ENCODE measurements at regions not wholly inside any gene's neighbourhood (a gene's known extent, or its start where the extent isn't known, plus 50 kb on each side); places are given as distances from the start of the nearest gene placed in this dataset.
"Not testable (repeated sequence)": the region's sequence is repeated elsewhere in the genome, so short reads cannot be mapped to it uniquely, and the experiment has no call there.

GRCh38 chr7:93723424-93724124 is 149.1 kb upstream of the CALCR start:
- FAIRE-seq: no peak

GRCh38 chr7:93720106-93720505 is 145.6 kb upstream of the CALCR start:
- TF ChIP-seq POLR2AphosphoS5 (IDR thresholded peaks at IDR 0.05; ENCODE audit: low read depth, low read length): no peak
- TF ChIP-seq PAX5 (IDR thresholded peaks at IDR 0.05; ENCODE audit: insufficient read depth, low read length, severe bottlenecking): no peak
- no peak for TF ChIP-seq SPI1 (IDR thresholded peaks at IDR 0.05; ENCODE audit: low read depth, low read length)
- DNase-seq (ENCODE audit: insufficient read length, low spot score) (no peak), FAIRE-seq (no peak)

More at GRCh38 chr7:93723424-93724124, 149.1 kb upstream of the CALCR start:
- TF ChIP-seq POU2F2 (IDR thresholded peaks at IDR 0.05; ENCODE audit: low read depth, low read length) (no peak), POLR2A (IDR thresholded peaks at IDR 0.05; ENCODE audit: low read depth, low read length) (no peak), SPI1 (IDR thresholded peaks at IDR 0.05; ENCODE audit: low read depth, low read length) (no peak), POLR2AphosphoS5 (IDR thresholded peaks at IDR 0.05; ENCODE audit: low read depth, low read length) (no peak), TAF1 (IDR thresholded peaks at IDR 0.05; ENCODE audit: low read depth, low read length) (no peak), PAX5 (IDR thresholded peaks at IDR 0.05; ENCODE audit: insufficient read depth, low read length, severe bottlenecking) (no peak)
- DNase-seq (ENCODE audit: insufficient read length, low spot score): no peak

GRCh38 chr7:93719546-93719945 is 145.0 kb upstream of the CALCR start:
- DNase-seq (ENCODE audit: insufficient read length, low spot score) (no peak), FAIRE-seq (no peak)
- TF ChIP-seq SPI1 (IDR thresholded peaks at IDR 0.05; ENCODE audit: low read depth, low read length): no peak
- TF ChIP-seq POLR2A (IDR thresholded peaks at IDR 0.05; ENCODE audit: low read depth, low read length): no peak
- TF ChIP-seq TAF1 (IDR thresholded peaks at IDR 0.05; ENCODE audit: low read depth, low read length): no peak
- no peak for TF ChIP-seq POU2F2 (IDR thresholded peaks at IDR 0.05; ENCODE audit: low read depth, low read length)
- TF ChIP-seq POLR2AphosphoS5 (IDR thresholded peaks at IDR 0.05; ENCODE audit: low read depth, low read length): no peak
- TF ChIP-seq PAX5 (IDR thresholded peaks at IDR 0.05; ENCODE audit: insufficient read depth, low read length, severe bottlenecking): no peak

GRCh38 chr7:93717217-93717900 is 142.8 kb upstream of the CALCR start:
- DNase-seq (ENCODE audit: insufficient read length, low spot score) (no peak), FAIRE-seq (no peak)
- TF ChIP-seq POU2F2 (IDR thresholded peaks at IDR 0.05; ENCODE audit: low read depth, low read length): no peak
- TF ChIP-seq PAX5 (IDR thresholded peaks at IDR 0.05; ENCODE audit: insufficient read depth, low read length, severe bottlenecking): no peak
- no peak for TF ChIP-seq POLR2AphosphoS5 (IDR thresholded peaks at IDR 0.05; ENCODE audit: low read depth, low read length)
- no peak for TF ChIP-seq SPI1 (IDR thresholded peaks at IDR 0.05; ENCODE audit: low read depth, low read length)
- no peak for TF ChIP-seq TAF1 (IDR thresholded peaks at IDR 0.05; ENCODE audit: low read depth, low read length)
- no peak for TF ChIP-seq POLR2A (IDR thresholded peaks at IDR 0.05; ENCODE audit: low read depth, low read length)

GRCh38 chr7:93715234-93715633 is 140.7 kb upstream of the CALCR start:
- TF ChIP-seq POU2F2 (IDR thresholded peaks at IDR 0.05; ENCODE audit: low read depth, low read length): no peak
- TF ChIP-seq PAX5 (IDR thresholded peaks at IDR 0.05; ENCODE audit: insufficient read depth, low read length, severe bottlenecking): no peak
- TF ChIP-seq SPI1 (IDR thresholded peaks at IDR 0.05; ENCODE audit: low read depth, low read length): no peak
- no peak for TF ChIP-seq TAF1 (IDR thresholded peaks at IDR 0.05; ENCODE audit: low read depth, low read length)
- TF ChIP-seq POLR2AphosphoS5 (IDR thresholded peaks at IDR 0.05; ENCODE audit: low read depth, low read length): no peak
- TF ChIP-seq POLR2A (IDR thresholded peaks at IDR 0.05; ENCODE audit: low read depth, low read length): no peak
- no peak for DNase-seq (ENCODE audit: insufficient read length, low spot score)
- no peak for FAIRE-seq

GRCh38 chr7:93711926-93712325 is 137.4 kb upstream of the CALCR start:
- no peak for DNase-seq (ENCODE audit: insufficient read length, low spot score)
- FAIRE-seq: no peak
- no peak for TF ChIP-seq TAF1 (IDR thresholded peaks at IDR 0.05; ENCODE audit: low read depth, low read length)
- TF ChIP-seq POLR2A (IDR thresholded peaks at IDR 0.05; ENCODE audit: low read depth, low read length): no peak
- no peak for TF ChIP-seq PAX5 (IDR thresholded peaks at IDR 0.05; ENCODE audit: insufficient read depth, low read length, severe bottlenecking)
- TF ChIP-seq SPI1 (IDR thresholded peaks at IDR 0.05; ENCODE audit: low read depth, low read length): no peak
- no peak for TF ChIP-seq POLR2AphosphoS5 (IDR thresholded peaks at IDR 0.05; ENCODE audit: low read depth, low read length)
- no peak for TF ChIP-seq POU2F2 (IDR thresholded peaks at IDR 0.05; ENCODE audit: low read depth, low read length)

GRCh38 chr7:93708255-93708654 is 133.7 kb upstream of the CALCR start:
- not testable (repeated sequence) for DNase-seq (ENCODE audit: insufficient read length, low spot score); FAIRE-seq

GRCh38 chr7:93707249-93707648 is 132.7 kb upstream of the CALCR start:
- FAIRE-seq (no peak), DNase-seq (ENCODE audit: insufficient read length, low spot score) (no peak)
- no peak for TF ChIP-seq SPI1 (IDR thresholded peaks at IDR 0.05; ENCODE audit: low read depth, low read length)

- not testable (repeated sequence) for FAIRE-seq; DNase-seq (ENCODE audit: insufficient read length, low spot score)
These were observed 131.6 kb upstream of the CALCR start for GRCh38 chr7:93706162-93706561.

- TF ChIP-seq SPI1 (IDR thresholded peaks at IDR 0.05; ENCODE audit: low read depth, low read length): no peak
- TF ChIP-seq POLR2A (IDR thresholded peaks at IDR 0.05; ENCODE audit: low read depth, low read length): no peak
- no peak for TF ChIP-seq POLR2AphosphoS5 (IDR thresholded peaks at IDR 0.05; ENCODE audit: low read depth, low read length)
- TF ChIP-seq TAF1 (IDR thresholded peaks at IDR 0.05; ENCODE audit: low read depth, low read length): no peak
- no peak for TF ChIP-seq POU2F2 (IDR thresholded peaks at IDR 0.05; ENCODE audit: low read depth, low read length)
- no peak for TF ChIP-seq PAX5 (IDR thresholded peaks at IDR 0.05; ENCODE audit: insufficient read depth, low read length, severe bottlenecking)
- FAIRE-seq (no peak), DNase-seq (ENCODE audit: insufficient read length, low spot score) (no peak)
These were observed 129.7 kb upstream of the CALCR start for GRCh38 chr7:93704217-93704616.

Data from GM12891 (cell line).